HG03280 (cell line): ENCODE measurements at regions not wholly inside any gene's neighbourhood (a gene's known extent, or its start where the extent isn't known, plus 50 kb on each side); places are given as distances from the start of the nearest gene placed in this dataset.
"Not testable (repeated sequence)": the region's sequence is repeated elsewhere in the genome, so short reads cannot be mapped to it uniquely, and the experiment has no call there.

Source experiments
- ATAC-seq: cut with Tn5 transposase; IDR thresholded peaks from one replicate; pipeline ENCODE4 v1.9.1; 2021; ENCODE audit warnings: mild to moderate bottlenecking, moderate library complexity; ENCODE audit not compliant: unreplicated experiment

GRCh38 chr15:34528055-34528754, 55.2 kb downstream of the GOLGA8B start:
- ATAC-seq, result not testable (repeated sequence)

GRCh38 chr15:34527641-34528040, 55.8 kb downstream of the GOLGA8B start:
- ATAC-seq, result not testable (repeated sequence)

GRCh38 chr15:34523849-34524248, 59.6 kb downstream of the GOLGA8B start:
- ATAC-seq, result not testable (repeated sequence)

GRCh38 chr15:34522601-34523000, 60.9 kb downstream of the GOLGA8B start:
- ATAC-seq, result not testable (repeated sequence)

GRCh38 chr15:34521802-34522485, 61.5 kb downstream of the GOLGA8B start:
- not testable (repeated sequence) for ATAC-seq

GRCh38 chr15:34520566-34520965, 62.9 kb downstream of the GOLGA8B start:
- no peak for ATAC-seq

GRCh38 chr15:34520010-34520409, 63.4 kb downstream of the GOLGA8B start:
- not testable (repeated sequence) for ATAC-seq

- ATAC-seq, result peak; percentile 58
Observed at GRCh38 chr15:34514251-34514670, 69.2 kb downstream of the GOLGA8B start.

- ATAC-seq, result no peak
Observed at GRCh38 chr15:34512628-34513027, 70.8 kb downstream of the GOLGA8B start.

- no peak for ATAC-seq
Observed at GRCh38 chr15:34501131-34501530, 63.5 kb upstream of the GOLGA8A start.

- ATAC-seq, result no peak
Observed at GRCh38 chr15:34496207-34496995, 58.8 kb upstream of the GOLGA8A start.

- not testable (repeated sequence) for ATAC-seq
Observed at GRCh38 chr15:34495707-34496106, 58.1 kb upstream of the GOLGA8A start.

- no peak for ATAC-seq
Observed at GRCh38 chr15:34494084-34494399, 56.4 kb upstream of the GOLGA8A start.

GRCh38 chr15:34493001-34493400, 55.4 kb upstream of the GOLGA8A start:
- ATAC-seq, result no peak

- not testable (repeated sequence) for ATAC-seq
Observed at GRCh38 chr15:34491488-34491887, 53.9 kb upstream of the GOLGA8A start.

GRCh38 chr15:34490417-34491193, 53.0 kb upstream of the GOLGA8A start:
- no peak for ATAC-seq

GRCh38 chr15:34488973-34489959, 51.7 kb upstream of the GOLGA8A start:
- ATAC-seq, result not testable (repeated sequence)
